ENCODE measurements at regions not wholly inside any gene's neighbourhood (a gene's known extent, or its start where the extent isn't known, plus 50 kb on each side); places are given as distances from the start of the nearest gene placed in this dataset.

GRCh38 chr4:57211131-57211530, 100.9 kb upstream of the IGFBP7 start:
- FAIRE-seq (no peak), ATAC-seq (no peak), DNase-seq (ENCODE audit: low read depth, low spot score) (no peak)
- no peaks in the 10 kb centered on the region for H3K9me3 ChIP-seq (replicated peaks; ENCODE audit: control insufficient read depth, insufficient read depth, low read length)
- H3K27ac ChIP-seq (ENCODE audit: control insufficient read depth, insufficient read depth): no peak overlapping the region
- CTCF ChIA-PET: no interaction called here
- POLR2A ChIA-PET: no interaction called here
- H3K79me2 ChIP-seq (ENCODE audit: control insufficient read depth, insufficient read depth, low read length): no peaks in the 10 kb centered on the region
- in situ Hi-C loops (cut with MboI) (no loop called here), intact Hi-C loops (cut with micrococcal nuclease; ENCODE audit: unreplicated experiment) (loop anchor here (5.0 kb wide), 1 partner anchor 49 kb away; no protein-coding TSS in a partner anchor)
- WGBS (ENCODE audit: insufficient coverage, insufficient replicate concordance, low lambda C conversion rate, missing lambda C conversion rate): 25% methylated on average over 5 of the region's 5 CpGs
- H3K4me3 ChIP-seq: no peak overlapping the region
- no peak overlapping the region for H3K4me2 ChIP-seq (ENCODE audit: control insufficient read depth, insufficient read depth)
- H3K4me1 ChIP-seq (ENCODE audit: control insufficient read depth, insufficient read depth, low read length): no peaks in the 10 kb centered on the region
- H2AFZ ChIP-seq (ENCODE audit: control insufficient read depth, low read depth, low read length): no peak overlapping the region
- RAD21 ChIA-PET (ENCODE audit: unreplicated experiment): no interaction called here
- SMC1A ChIA-PET (ENCODE audit: uncharacterized antibody, unreplicated experiment): interaction anchor here (1.2 kb wide), 1 partner anchor 9 kb away, joined by 3 read pairs; no protein-coding TSS in a partner anchor
- H4K20me1 ChIP-seq (ENCODE audit: control insufficient read depth, insufficient read depth): no peaks in the 10 kb centered on the region
- H3K27me3 ChIP-seq (replicated peaks in 1 of 2; ENCODE audit: control insufficient read depth in 2 of 2, insufficient read depth in 2 of 2, low read length in 1 of 2): peaks cover 0 to 3% of the 10 kb centered on the region in 2 experiments; a peak in 1 of 4 replicates
- H3K9ac ChIP-seq (ENCODE audit: control insufficient read depth, insufficient read depth, low read length): no peak overlapping the region
- no peaks in the 10 kb centered on the region for H3K36me3 ChIP-seq (ENCODE audit: control insufficient read depth in 2 of 2, insufficient read depth in 2 of 2, low read length in 1 of 2)
- BruUV-seq (replicated peaks): no TSS peak
- TF ChIP-seq KDM1A (IDR thresholded peaks at IDR 0.05; ENCODE audit: borderline replicate concordance) (no peak), KLF5 (IDR thresholded peaks at IDR 0.05; ENCODE audit: partially characterized antibody) (no peak), ASH2L (IDR thresholded peaks at IDR 0.05; ENCODE audit: borderline replicate concordance, low read depth) (no peak), ZBTB11 (CRISPR knock-in tag; IDR thresholded peaks at IDR 0.05) (no peak), ZNF384 (IDR thresholded peaks at IDR 0.05; ENCODE audit: borderline replicate concordance, low read depth, low read length) (no peak), E2F8 (IDR thresholded peaks at IDR 0.05; ENCODE audit: low read depth, partially characterized antibody) (no peak), RAD21 (IDR thresholded peaks at IDR 0.05; ENCODE audit: insufficient read depth, low read depth, low read length) (no peak), E4F1 (IDR thresholded peaks at IDR 0.05; ENCODE audit: borderline replicate concordance, partially characterized antibody) (no peak), CEBPB (IDR thresholded peaks at IDR 0.05; ENCODE audit: borderline replicate concordance in 1 of 2, low read depth in 2 of 2, low read length in 2 of 2) (no peak), USF1 (IDR thresholded peaks at IDR 0.05; ENCODE audit: borderline replicate concordance, extremely low read length, insufficient read depth, low read depth, low read length) (no peak), SP1 (IDR thresholded peaks at IDR 0.05; ENCODE audit: low read depth, low read length) (no peak), RELA (IDR thresholded peaks at IDR 0.05; ENCODE audit: borderline replicate concordance, partially characterized antibody) (no peak), IRF3 (IDR thresholded peaks at IDR 0.05) (no peak), ZSCAN29 (IDR thresholded peaks at IDR 0.05) (no peak)

Measured in GM12878 (cell line).